Posterior vena cava (tissue), 2 donors: ENCODE measurements at regions not wholly inside any gene's neighbourhood (a gene's known extent, or its start where the extent isn't known, plus 50 kb on each side); places are given as distances from the start of the nearest gene placed in this dataset.

ENCODE experiments used
- DNase-seq: peaks from one replicate; pipeline ENCODE4 v3.0.0-alpha.2; 2020; ENCODE audit warnings: low spot score
- intact Hi-C, 2 donors: fragments of 100-400 bp; cut with DNase I; formaldehyde crosslinking; loops; one replicate each; pipeline versions ENCODE4 v1.14.1 to v1.14.2; 2022 to 2023
- donor health status: DM: yes; HTN: yes; CAD: no.
- donor health status: DM: yes; HTN: yes; CAD: no.

- intact Hi-C loops: no loop called here
- no peak for DNase-seq
Observed at GRCh38 chr1:168906367-168906766, 177.4 kb upstream of the DPT start.

- DNase-seq: no peak
- intact Hi-C loops: no loop called here
Observed at GRCh38 chr1:168907053-168907452, 178.0 kb upstream of the DPT start.

GRCh38 chr1:168907786-168908348 lies 178.9 kb upstream of the DPT start:
- DNase-seq: no peak
- intact Hi-C loops: no loop called here

- no peak for DNase-seq
- intact Hi-C loops: no loop called here
Observed at GRCh38 chr1:168910403-168910802, 181.4 kb upstream of the DPT start.

GRCh38 chr1:168911370-168911769 lies 182.4 kb upstream of the DPT start:
- intact Hi-C loops: no loop called here
- DNase-seq: no peak

- DNase-seq: no peak
- intact Hi-C loops: no loop called here
Observed at GRCh38 chr1:168913711-168914463, 184.9 kb upstream of the DPT start.

- no peak for DNase-seq
- intact Hi-C loops: no loop called here
Observed at GRCh38 chr1:168917309-168917708, 188.3 kb upstream of the DPT start.

GRCh38 chr1:168917796-168918195 lies 188.7 kb upstream of the ATP1B1 start:
- intact Hi-C loops: no loop called here
- DNase-seq: no peak

GRCh38 chr1:168918860-168919741 lies 187.4 kb upstream of the ATP1B1 start:
- intact Hi-C loops: no loop called here
- DNase-seq: no peak

GRCh38 chr1:168920456-168921094 lies 185.9 kb upstream of the ATP1B1 start:
- intact Hi-C loops: no loop called here
- DNase-seq: no peak

GRCh38 chr1:168921629-168922028 lies 184.9 kb upstream of the ATP1B1 start:
- no peak for DNase-seq
- intact Hi-C loops: no loop called here

GRCh38 chr1:168923521-168924136 lies 182.9 kb upstream of the ATP1B1 start:
- intact Hi-C loops: no loop called here
- DNase-seq: no peak

- no peak for DNase-seq
- intact Hi-C loops: no loop called here
Observed at GRCh38 chr1:168924976-168925375, 181.5 kb upstream of the ATP1B1 start.

GRCh38 chr1:168926236-168926635 lies 180.3 kb upstream of the ATP1B1 start:
- no peak for DNase-seq
- intact Hi-C loops: no loop called here

GRCh38 chr1:168932539-168932938 lies 174.0 kb upstream of the ATP1B1 start:
- intact Hi-C loops: no loop called here
- no peak for DNase-seq

GRCh38 chr1:168933141-168933805 lies 173.2 kb upstream of the ATP1B1 start:
- DNase-seq: no peak
- intact Hi-C loops: no loop called here

GRCh38 chr1:168939110-168939946 lies 167.2 kb upstream of the ATP1B1 start:
- intact Hi-C loops: no loop called here
- DNase-seq: no peak

- no peak for DNase-seq
- intact Hi-C loops: no loop called here
Observed at GRCh38 chr1:168939947-168940223, 166.6 kb upstream of the ATP1B1 start.
